GM19395 (cell line): ENCODE measurements at regions not wholly inside any gene's neighbourhood (a gene's known extent, or its start where the extent isn't known, plus 50 kb on each side); places are given as distances from the start of the nearest gene placed in this dataset.
A peak's percentile ranks its signal among the peaks of the same experiment; 100 is the strongest.

Experiments used
- ATAC-seq: cut with Tn5 transposase; IDR thresholded peaks from one replicate; pipeline ENCODE4 v1.9.1; 2021; ENCODE audit warnings: mild to moderate bottlenecking, moderate library complexity; ENCODE audit not compliant: unreplicated experiment

- ATAC-seq = no peak
Measured at GRCh38 chr21:35940074-35940927, 120.0 kb downstream of the SETD4 start.

- ATAC-seq = no peak
Measured at GRCh38 chr21:35938446-35938845, 121.9 kb downstream of the SETD4 start.

GRCh38 chr21:35933466-35933865 lies 126.9 kb downstream of the SETD4 start:
- no peak for ATAC-seq

- ATAC-seq = peak; percentile 86
Measured at GRCh38 chr21:35932232-35932911, 128.0 kb downstream of the SETD4 start.

- ATAC-seq = no peak
Measured at GRCh38 chr21:35929901-35930300, 130.4 kb downstream of the SETD4 start.

GRCh38 chr21:35927262-35927661 lies 133.1 kb downstream of the SETD4 start:
- ATAC-seq = no peak

- ATAC-seq = no peak
Measured at GRCh38 chr21:35926003-35926740, 134.2 kb downstream of the SETD4 start.

GRCh38 chr21:35925497-35925896 lies 134.8 kb downstream of the SETD4 start:
- no peak for ATAC-seq

GRCh38 chr21:35924714-35925301 lies 135.5 kb downstream of the SETD4 start:
- no peak for ATAC-seq

- ATAC-seq = no peak
Measured at GRCh38 chr21:35923971-35924370, 136.4 kb downstream of the SETD4 start.

GRCh38 chr21:35922618-35923017 lies 137.7 kb downstream of the SETD4 start:
- ATAC-seq = no peak

GRCh38 chr21:35921471-35921870 lies 138.9 kb downstream of the SETD4 start:
- no peak for ATAC-seq

GRCh38 chr21:35920436-35920835 lies 139.9 kb downstream of the SETD4 start:
- ATAC-seq = no peak

- no peak for ATAC-seq
Measured at GRCh38 chr21:35915030-35915429, 145.3 kb downstream of the SETD4 start.

- no peak for ATAC-seq
Measured at GRCh38 chr21:35911412-35912191, 148.7 kb downstream of the SETD4 start.

GRCh38 chr21:35909456-35910223 lies 150.7 kb downstream of the SETD4 start:
- ATAC-seq = no peak

GRCh38 chr21:35908311-35909078 lies 151.8 kb downstream of the SETD4 start:
- ATAC-seq = no peak

- no peak for ATAC-seq
Measured at GRCh38 chr21:35906586-35906985, 153.7 kb downstream of the SETD4 start.

GRCh38 chr21:35905963-35906345 lies 154.4 kb downstream of the SETD4 start:
- ATAC-seq = no peak
